GM12891 (cell line): ENCODE measurements at regions not wholly inside any gene's neighbourhood (a gene's known extent, or its start where the extent isn't known, plus 50 kb on each side); places are given as distances from the start of the nearest gene placed in this dataset.

Source experiments
- POLR2A ChIP-seq: IDR thresholded peaks from 2 replicates; pipeline ENCODE4 v1.6.1; 2011; ENCODE audit warnings: low read depth, low read length, control low read depth
- POLR2AphosphoS5 ChIP-seq: IDR thresholded peaks from 2 replicates; pipeline ENCODE4 v1.6.1; 2011; ENCODE audit warnings: low read depth, low read length, control low read depth

GRCh38 chr14:28488684-28489083 is 277.9 kb upstream of the FOXG1 start:
- TF ChIP-seq POLR2A (no peak), POLR2AphosphoS5 (no peak)
